ENCODE measurements at regions not wholly inside any gene's neighbourhood (a gene's known extent, or its start where the extent isn't known, plus 50 kb on each side); places are given as distances from the start of the nearest gene placed in this dataset.

DNA sequence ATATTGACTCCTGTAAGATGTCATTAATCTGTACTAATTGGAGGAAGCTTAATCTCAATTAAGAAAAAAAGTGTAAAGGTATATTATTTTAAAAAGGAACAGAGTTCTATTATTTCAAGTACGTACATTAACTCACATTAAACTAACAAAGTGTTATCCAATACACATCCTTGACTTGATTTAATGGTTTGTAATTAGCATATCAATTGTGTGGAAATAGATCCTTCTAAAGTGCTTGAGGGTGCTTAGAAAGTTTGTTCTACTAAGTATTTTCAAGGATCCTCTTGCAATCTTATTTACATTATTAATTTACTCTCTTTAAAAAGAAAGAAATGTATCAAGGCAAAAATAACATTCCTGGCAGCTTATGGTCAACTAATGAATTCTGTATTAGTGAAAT, 720.3 kb downstream of the KCNJ3 start:
- TF ChIP-seq, protein P1, sequence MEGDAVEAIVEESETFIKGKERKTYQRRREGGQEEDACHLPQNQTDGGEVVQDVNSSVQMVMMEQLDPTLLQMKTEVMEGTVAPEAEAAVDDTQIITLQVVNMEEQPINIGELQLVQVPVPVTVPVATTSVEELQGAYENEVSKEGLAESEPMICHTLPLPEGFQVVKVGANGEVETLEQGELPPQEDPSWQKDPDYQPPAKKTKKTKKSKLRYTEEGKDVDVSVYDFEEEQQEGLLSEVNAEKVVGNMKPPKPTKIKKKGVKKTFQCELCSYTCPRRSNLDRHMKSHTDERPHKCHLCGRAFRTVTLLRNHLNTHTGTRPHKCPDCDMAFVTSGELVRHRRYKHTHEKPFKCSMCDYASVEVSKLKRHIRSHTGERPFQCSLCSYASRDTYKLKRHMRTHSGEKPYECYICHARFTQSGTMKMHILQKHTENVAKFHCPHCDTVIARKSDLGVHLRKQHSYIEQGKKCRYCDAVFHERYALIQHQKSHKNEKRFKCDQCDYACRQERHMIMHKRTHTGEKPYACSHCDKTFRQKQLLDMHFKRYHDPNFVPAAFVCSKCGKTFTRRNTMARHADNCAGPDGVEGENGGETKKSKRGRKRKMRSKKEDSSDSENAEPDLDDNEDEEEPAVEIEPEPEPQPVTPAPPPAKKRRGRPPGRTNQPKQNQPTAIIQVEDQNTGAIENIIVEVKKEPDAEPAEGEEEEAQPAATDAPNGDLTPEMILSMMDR (IDR thresholded peaks at IDR 0.05 in 4 of 5, conservative IDR thresholded peaks at IDR 0.05 in 1 of 5): no peak
- no peak for TF ChIP-seq POLR2A (IDR thresholded peaks at IDR 0.05)
